Smooth muscle cell (in vitro differentiated cells): ENCODE measurements at regions not wholly inside any gene's neighbourhood (a gene's known extent, or its start where the extent isn't known, plus 50 kb on each side); places are given as distances from the start of the nearest gene placed in this dataset.

Experiments used
- DNase-seq: peaks from one replicate; lab custom pipeline; 2025; ENCODE audit not compliant: unreplicated experiment; lab: John Stamatoyannopoulos, UW
- H2AFZ ChIP-seq: fragments of 200-600 bp; sonication (generic); 2 replicates; pipeline ENCODE4 v1.6.0; 2016; ENCODE audit warnings: antibody characterized with exemption, low read depth, mild to moderate bottlenecking
- H3F3A ChIP-seq: fragments of 200-600 bp; sonication (generic); 2 replicates; pipeline ENCODE4 v1.6.0; 2017; ENCODE audit warnings: antibody characterized with exemption, low read depth
- H3K27ac ChIP-seq: fragments of 200-600 bp; sonication (generic); 2 replicates; pipeline ENCODE4 v1.5.1; 2016; ENCODE audit warnings: low read depth, mild to moderate bottlenecking
- H3K27me3 ChIP-seq: fragments of 200-600 bp; sonication (generic); 2 replicates; pipeline ENCODE4 v1.6.1; 2016; ENCODE audit warnings: low read depth, mild to moderate bottlenecking
- H3K36me3 ChIP-seq: fragments of 200-600 bp; sonication (generic); 2 replicates; pipeline ENCODE4 v1.5.1; 2016; ENCODE audit warnings: low read depth
- H3K4me1 ChIP-seq: fragments of 200-600 bp; sonication (generic); 2 replicates; pipeline ENCODE4 v1.5.1; 2016; ENCODE audit warnings: low read depth
- H3K4me2 ChIP-seq: fragments of 200-600 bp; sonication (generic); 2 replicates; pipeline ENCODE4 v1.6.0; 2016; ENCODE audit warnings: mild to moderate bottlenecking
- H3K4me3 ChIP-seq: fragments of 200-600 bp; sonication (generic); 2 replicates; pipeline ENCODE4 v1.5.1; 2016; ENCODE audit warnings: mild to moderate bottlenecking
- H3K79me2 ChIP-seq: fragments of 200-600 bp; sonication (generic); 2 replicates; pipeline ENCODE4 v1.6.0; 2016; ENCODE audit warnings: low read depth, mild to moderate bottlenecking
- H3K9ac ChIP-seq: fragments of 200-600 bp; sonication (generic); 2 replicates; pipeline ENCODE4 v1.6.0; 2016; ENCODE audit warnings: low read depth
- H3K9me3 ChIP-seq: fragments of 200-600 bp; sonication (generic); replicated peaks from 2 replicates; pipeline ENCODE4 v1.5.1; 2016; ENCODE audit warnings: low read depth
- H4K20me1 ChIP-seq: fragments of 200-600 bp; sonication (generic); 2 replicates; pipeline ENCODE4 v1.6.0; 2016; ENCODE audit warnings: low read depth
- CTCF ChIP-seq: fragments of 200-600 bp; sonication (generic); IDR thresholded peaks from 2 replicates; pipeline ENCODE4 v1.5.1; 2017; ENCODE audit warnings: borderline replicate concordance, mild to moderate bottlenecking, antibody characterized with exemption; ENCODE audit not compliant: insufficient read depth, poor library complexity, severe bottlenecking
- WGBS: methylation state at CpG from one replicate; pipeline ENCODE4 v1.1.7; 2016; ENCODE audit warnings: low lambda C conversion rate; 5-methylcytosine and 5-hydroxymethylcytosine counted together

GRCh38 chr17:34125921-34126320 lies 129.2 kb upstream of the CCL2 start:
- Histone ChIP-seq H3K9me3 (no peaks in the 10 kb centered on the region), H3K79me2 (no peaks in the 10 kb centered on the region), H3K4me2 (no peak overlapping the region), H3K9ac (no peak overlapping the region), H2AFZ (no peak overlapping the region), H3K27me3 (peaks cover 17% of the 10 kb centered on the region), H3K36me3 (no peaks in the 10 kb centered on the region), H4K20me1 (no peaks in the 10 kb centered on the region), H3K27ac (no peak overlapping the region), H3K4me1 (no peaks in the 10 kb centered on the region), H3K4me3 (no peak overlapping the region), H3F3A (no peaks in the 10 kb centered on the region)
- 93% methylated on average over 3 of the region's 3 CpGs for WGBS
- DNase-seq = no peak
- TF ChIP-seq CTCF = no peak

GRCh38 chr17:34126496-34126895 lies 128.6 kb upstream of the CCL2 start:
- WGBS = 85% methylated on average over 7 of the region's 7 CpGs
- no peak overlapping the region for H2AFZ ChIP-seq
- no peaks in the 10 kb centered on the region for H3K79me2 ChIP-seq
- no peak overlapping the region for H3K4me2 ChIP-seq
- peaks cover 17% of the 10 kb centered on the region for H3K27me3 ChIP-seq
- no peak overlapping the region for H3K4me3 ChIP-seq
- no peaks in the 10 kb centered on the region for H3F3A ChIP-seq
- no peak for TF ChIP-seq CTCF
- H3K4me1 ChIP-seq = no peaks in the 10 kb centered on the region
- DNase-seq = no peak
- no peak overlapping the region for H3K27ac ChIP-seq
- H4K20me1 ChIP-seq = no peaks in the 10 kb centered on the region
- no peak overlapping the region for H3K9ac ChIP-seq
- no peaks in the 10 kb centered on the region for H3K36me3 ChIP-seq
- no peaks in the 10 kb centered on the region for H3K9me3 ChIP-seq

- no peak overlapping the region for H3K4me2 ChIP-seq
- TF ChIP-seq CTCF = no peak
- no peak overlapping the region for H3K9ac ChIP-seq
- no peaks in the 10 kb centered on the region for H3F3A ChIP-seq
- H2AFZ ChIP-seq = no peak overlapping the region
- no peaks in the 10 kb centered on the region for H3K36me3 ChIP-seq
- peaks cover 17% of the 10 kb centered on the region for H3K27me3 ChIP-seq
- DNase-seq = no peak
- no peak overlapping the region for H3K27ac ChIP-seq
- WGBS = 75% methylated on average over 3 of the region's 3 CpGs
- H3K4me1 ChIP-seq = no peaks in the 10 kb centered on the region
- no peak overlapping the region for H3K4me3 ChIP-seq
- H4K20me1 ChIP-seq = no peaks in the 10 kb centered on the region
- no peaks in the 10 kb centered on the region for H3K79me2 ChIP-seq
- H3K9me3 ChIP-seq = no peaks in the 10 kb centered on the region
These were observed 128.1 kb upstream of the CCL2 start for GRCh38 chr17:34126965-34127364.

- no peak for TF ChIP-seq CTCF
- H4K20me1 ChIP-seq = no peaks in the 10 kb centered on the region
- no peaks in the 10 kb centered on the region for H3K4me1 ChIP-seq
- 57% methylated on average over 2 of the region's 2 CpGs for WGBS
- peaks cover 17% of the 10 kb centered on the region for H3K27me3 ChIP-seq
- no peaks in the 10 kb centered on the region for H3F3A ChIP-seq
- no peaks in the 10 kb centered on the region for H3K9me3 ChIP-seq
- no peak for DNase-seq
- no peaks in the 10 kb centered on the region for H3K36me3 ChIP-seq
- no peak overlapping the region for H3K27ac ChIP-seq
- no peaks in the 10 kb centered on the region for H3K79me2 ChIP-seq
- H3K9ac ChIP-seq = no peak overlapping the region
- no peak overlapping the region for H3K4me2 ChIP-seq
- no peak overlapping the region for H2AFZ ChIP-seq
- no peak overlapping the region for H3K4me3 ChIP-seq
These were observed 124.5 kb upstream of the CCL2 start for GRCh38 chr17:34130544-34130943.
